ENCODE measurements at regions not wholly inside any gene's neighbourhood (a gene's known extent, or its start where the extent isn't known, plus 50 kb on each side); places are given as distances from the start of the nearest gene placed in this dataset.

- TF ChIP-seq GATA2 (IDR thresholded peaks at IDR 0.05; ENCODE audit: low read depth, low read length) (no peak), GATA3 (IDR thresholded peaks at IDR 0.05; ENCODE audit: low read depth, low read length) (no peak)
Observed at GRCh38 chr9:89872913-89873707, 268.3 kb downstream of the GADD45G start.

- TF ChIP-seq GATA2 (IDR thresholded peaks at IDR 0.05; ENCODE audit: low read depth, low read length) (no peak), GATA3 (IDR thresholded peaks at IDR 0.05; ENCODE audit: low read depth, low read length) (no peak)
Observed at GRCh38 chr9:89873801-89874200, 269.0 kb downstream of the GADD45G start.

DNA sequence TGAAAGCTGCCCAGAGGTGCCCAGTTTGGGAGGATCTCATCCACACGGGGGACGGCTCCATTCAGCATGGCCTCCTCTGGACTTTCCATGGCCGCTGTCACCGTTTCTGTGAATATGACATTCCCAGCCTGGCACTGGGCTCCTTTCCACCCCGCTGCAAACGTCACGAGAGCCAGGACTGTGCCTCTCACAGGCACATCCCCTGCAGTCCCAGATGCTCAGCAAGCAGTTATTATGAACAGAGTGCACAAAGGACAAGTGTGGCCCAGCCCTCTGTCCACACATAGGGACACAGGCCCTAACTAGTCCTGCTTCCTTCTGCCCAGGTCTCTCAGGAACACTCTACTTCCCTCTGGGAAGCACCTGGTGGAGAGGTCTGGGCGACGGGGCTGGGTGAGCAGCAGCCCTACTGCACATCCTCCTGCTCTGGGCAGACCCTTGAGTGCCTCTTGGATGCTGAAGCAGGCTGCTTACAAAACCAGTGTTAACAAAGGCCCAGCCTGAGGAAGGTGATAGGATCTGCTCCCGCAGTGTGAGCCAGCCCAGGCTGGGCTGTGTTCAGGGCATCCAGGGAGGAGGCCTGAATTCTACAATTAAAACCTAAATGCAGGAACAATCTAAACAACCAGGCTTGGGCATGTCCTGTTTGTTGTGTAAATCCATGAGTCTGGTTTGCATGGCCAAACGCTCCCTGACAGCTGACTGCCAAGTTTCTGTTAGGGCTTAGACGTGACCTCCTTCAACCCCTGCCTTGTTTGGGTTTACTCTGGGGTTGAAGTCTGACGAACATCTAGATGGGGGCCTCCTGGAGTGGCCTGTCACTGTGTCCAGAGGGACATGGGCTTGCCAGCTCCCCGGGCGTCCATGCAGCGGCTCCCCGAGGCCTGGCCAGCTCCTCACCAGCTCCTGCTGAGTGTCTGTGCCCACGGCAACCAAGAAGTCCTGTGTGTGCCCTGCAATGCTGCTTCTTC lies 269.8 kb downstream of the GADD45G start:
- TF ChIP-seq GATA2 (IDR thresholded peaks at IDR 0.05; ENCODE audit: low read depth, low read length) (no peak), GATA3 (IDR thresholded peaks at IDR 0.05; ENCODE audit: low read depth, low read length) (no peak)

DNA sequence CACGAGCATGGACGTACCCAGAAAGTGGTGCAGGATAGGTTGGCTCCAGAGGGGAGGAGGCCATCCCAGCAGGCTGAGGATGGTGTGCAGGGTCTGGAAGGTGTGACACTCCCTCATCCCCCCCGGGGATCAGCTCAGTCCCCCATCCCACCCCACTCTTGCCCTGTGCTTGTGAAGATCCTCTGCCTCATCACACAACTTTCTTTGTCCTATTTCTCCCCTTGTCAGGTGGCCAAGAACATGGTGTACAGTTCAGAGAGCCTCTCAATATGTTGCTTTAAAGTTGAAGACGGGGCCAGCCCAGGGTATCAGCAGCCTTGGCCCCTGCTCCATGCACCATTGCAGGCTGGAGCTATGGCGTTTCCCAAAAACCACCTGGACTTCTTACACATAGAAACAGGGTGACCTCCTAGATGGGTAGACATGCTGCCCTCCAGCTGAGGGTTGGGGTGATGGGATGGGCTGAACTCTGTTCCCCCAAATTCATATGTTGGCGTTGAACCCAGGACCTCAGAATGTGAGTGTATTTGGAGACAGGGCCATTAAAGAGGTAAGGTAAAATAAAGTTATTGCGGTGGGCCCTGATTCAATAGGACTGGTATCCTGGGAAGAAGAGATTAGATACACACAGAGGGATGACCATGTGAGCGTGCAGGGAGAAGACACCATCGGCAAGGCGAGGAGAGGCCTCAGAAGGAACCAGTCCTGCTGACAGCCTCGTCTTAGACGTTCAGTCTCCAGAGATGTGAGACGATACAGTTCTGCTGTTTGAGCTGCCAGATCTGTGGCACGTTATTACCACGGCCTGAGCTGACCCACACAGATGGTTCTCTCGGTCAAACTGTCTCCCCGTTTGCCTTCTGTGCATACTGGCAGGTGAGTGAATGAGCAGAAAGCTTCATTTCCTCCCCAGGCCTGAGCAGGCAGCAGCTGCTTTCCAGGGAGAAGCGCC lies 272.5 kb downstream of the GADD45G start:
- TF ChIP-seq GATA3 (IDR thresholded peaks at IDR 0.05; ENCODE audit: low read depth, low read length) (no peak), GATA2 (IDR thresholded peaks at IDR 0.05; ENCODE audit: low read depth, low read length) (no peak)

GRCh38 chr9:89878003-89878411 lies 273.2 kb downstream of the GADD45G start:
- TF ChIP-seq GATA2 (IDR thresholded peaks at IDR 0.05; ENCODE audit: low read depth, low read length), result no peak

GRCh38 chr9:89878687-89879086 lies 273.9 kb downstream of the GADD45G start:
- TF ChIP-seq GATA3 (IDR thresholded peaks at IDR 0.05; ENCODE audit: low read depth, low read length), result no peak
- no peak for TF ChIP-seq GATA2 (IDR thresholded peaks at IDR 0.05; ENCODE audit: low read depth, low read length)

- TF ChIP-seq GATA3 (IDR thresholded peaks at IDR 0.05; ENCODE audit: low read depth, low read length) (no peak), GATA2 (IDR thresholded peaks at IDR 0.05; ENCODE audit: low read depth, low read length) (no peak)
Observed at GRCh38 chr9:89879276-89879675, 274.5 kb downstream of the GADD45G start.

GRCh38 chr9:89879701-89880100 lies 274.9 kb downstream of the GADD45G start:
- TF ChIP-seq GATA3 (IDR thresholded peaks at IDR 0.05; ENCODE audit: low read depth, low read length), result no peak
- TF ChIP-seq GATA2 (IDR thresholded peaks at IDR 0.05; ENCODE audit: low read depth, low read length), result no peak

DNA sequence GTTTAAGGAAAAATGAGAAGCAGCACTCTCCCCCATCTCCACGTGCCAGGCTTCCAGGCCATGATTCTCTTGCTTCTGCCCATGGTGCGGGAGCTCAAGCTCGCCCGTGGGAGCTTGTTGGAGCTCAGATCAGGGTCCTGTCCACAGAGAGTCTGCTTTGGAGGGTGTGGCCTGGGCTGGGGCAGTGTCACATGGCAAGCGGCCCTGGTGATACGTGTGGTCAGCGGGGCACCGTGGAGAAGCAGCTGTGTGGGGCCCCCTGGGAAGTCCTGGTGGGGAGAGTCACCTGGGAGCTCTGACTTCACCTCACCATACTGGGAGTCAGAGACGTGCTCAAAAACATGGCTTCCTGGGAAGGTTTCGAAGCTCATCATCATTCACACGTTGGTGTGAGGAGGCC lies 275.3 kb downstream of the GADD45G start:
- TF ChIP-seq GATA3 (IDR thresholded peaks at IDR 0.05; ENCODE audit: low read depth, low read length) (no peak), GATA2 (IDR thresholded peaks at IDR 0.05; ENCODE audit: low read depth, low read length) (no peak)

- TF ChIP-seq GATA2 (IDR thresholded peaks at IDR 0.05; ENCODE audit: low read depth, low read length) (no peak), GATA3 (IDR thresholded peaks at IDR 0.05; ENCODE audit: low read depth, low read length) (no peak)
Observed at GRCh38 chr9:89880721-89881120, 275.9 kb downstream of the GADD45G start.

- TF ChIP-seq GATA3 (IDR thresholded peaks at IDR 0.05; ENCODE audit: low read depth, low read length) (no peak), GATA2 (IDR thresholded peaks at IDR 0.05; ENCODE audit: low read depth, low read length) (no peak)
Observed at GRCh38 chr9:89881431-89881830, 276.6 kb downstream of the GADD45G start.

- no peak for TF ChIP-seq GATA3 (IDR thresholded peaks at IDR 0.05; ENCODE audit: low read depth, low read length)
- TF ChIP-seq GATA2 (IDR thresholded peaks at IDR 0.05; ENCODE audit: low read depth, low read length), result no peak
Observed at GRCh38 chr9:89882930-89883361, 278.1 kb downstream of the GADD45G start.

Measured in SH-SY5Y (cell line).